Right lung (tissue), 2 donors: ENCODE measurements at regions not wholly inside any gene's neighbourhood (a gene's known extent, or its start where the extent isn't known, plus 50 kb on each side); places are given as distances from the start of the nearest gene placed in this dataset.

Source experiments
- DNase-seq, 2 donors: peaks; one replicate each; pipeline ENCODE4 v3.0.0-alpha.2; 2013

DNA sequence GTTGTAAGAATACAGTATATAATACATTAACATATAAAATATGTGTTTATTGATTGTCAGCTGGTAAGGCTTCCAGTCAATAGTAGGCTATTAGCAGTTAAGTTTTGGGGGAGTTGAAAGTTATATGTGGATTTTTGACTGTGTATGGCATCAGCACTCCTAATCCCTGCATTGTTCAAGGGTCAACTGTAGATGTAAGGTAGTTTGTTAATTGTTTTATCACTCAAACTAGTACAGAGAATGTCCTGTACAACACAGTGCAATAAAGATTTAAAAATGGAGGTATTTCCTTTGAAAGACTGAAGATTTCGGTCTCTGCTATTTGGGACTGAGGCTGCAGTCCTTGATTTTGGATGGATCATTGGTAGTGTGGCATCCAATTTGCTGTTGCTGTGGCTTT, 484.4 kb downstream of the KDM4C start:
- DNase-seq = no peak

DNA sequence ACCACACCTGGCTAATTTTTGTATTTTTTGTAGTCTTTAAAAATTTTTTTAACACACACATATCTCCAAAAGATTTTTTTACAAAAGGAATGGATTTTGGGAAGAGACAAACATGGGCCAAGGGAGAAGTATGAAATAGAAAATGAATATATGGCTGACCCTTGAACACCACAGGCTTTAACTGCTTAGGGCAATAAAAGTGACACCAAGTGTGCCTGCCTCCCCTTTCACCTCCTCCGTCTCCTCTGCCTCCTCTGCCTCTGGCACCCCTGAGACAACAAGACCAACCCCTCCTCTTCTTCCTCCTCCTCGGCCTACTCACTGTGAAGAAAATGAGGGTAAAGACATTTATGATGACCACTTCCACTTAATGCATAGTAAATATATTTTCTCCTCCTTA, 483.9 kb downstream of the KDM4C start:
- DNase-seq = no peak

DNA sequence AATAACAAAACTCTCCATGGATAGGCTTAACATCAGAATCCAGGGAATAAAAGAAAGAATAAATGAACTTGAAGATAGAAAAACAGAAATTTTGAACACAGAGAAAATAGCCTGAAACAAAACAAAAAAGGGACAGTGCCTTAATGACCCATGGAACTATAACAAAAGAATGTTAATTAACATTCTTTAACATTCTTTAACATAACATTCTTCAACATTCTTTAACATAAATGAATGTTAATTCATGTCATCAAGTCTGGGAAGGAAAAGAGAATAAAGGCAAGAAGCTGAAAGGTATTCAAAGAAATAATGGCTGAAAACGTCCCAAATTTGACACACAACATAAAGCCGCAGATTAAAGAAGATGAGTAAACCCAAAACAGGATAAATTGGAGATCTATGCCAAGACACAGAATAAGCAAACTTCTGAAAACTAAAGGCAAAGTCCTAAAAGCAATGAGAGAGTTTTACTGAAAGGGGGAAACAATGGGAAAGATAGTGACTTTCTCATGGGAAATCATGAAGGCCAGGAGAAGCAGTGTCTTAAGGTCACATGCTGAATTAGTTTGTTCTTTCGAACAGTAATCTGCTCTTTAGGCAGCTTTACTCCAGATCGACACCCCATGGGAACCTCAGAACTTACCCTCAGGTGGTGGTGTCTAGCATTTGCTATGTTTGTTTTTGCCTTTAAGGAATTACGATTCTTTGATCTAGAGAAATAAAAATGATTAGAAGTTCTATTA, 483.0 kb downstream of the KDM4C start:
- no peak for DNase-seq

DNA sequence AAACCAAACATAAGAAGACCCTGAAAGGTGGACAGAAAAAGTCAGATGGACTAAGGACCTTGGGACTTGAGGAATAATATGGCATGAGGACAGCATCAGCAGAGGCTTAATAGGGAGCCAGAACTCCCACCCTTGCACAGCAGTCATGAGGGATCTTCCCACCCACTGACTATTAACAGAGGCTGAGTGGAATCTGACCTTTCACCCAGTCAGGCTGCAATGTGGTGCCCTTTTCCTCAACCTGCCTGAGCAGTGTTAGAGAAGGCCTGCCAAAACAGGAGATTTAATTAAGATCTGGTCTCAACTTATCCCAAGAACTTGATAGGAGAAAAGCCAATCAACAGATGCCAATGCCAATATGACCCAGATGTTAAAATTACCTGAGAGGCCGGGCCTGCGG, 481.9 kb downstream of the KDM4C start:
- DNase-seq = no peak

DNA sequence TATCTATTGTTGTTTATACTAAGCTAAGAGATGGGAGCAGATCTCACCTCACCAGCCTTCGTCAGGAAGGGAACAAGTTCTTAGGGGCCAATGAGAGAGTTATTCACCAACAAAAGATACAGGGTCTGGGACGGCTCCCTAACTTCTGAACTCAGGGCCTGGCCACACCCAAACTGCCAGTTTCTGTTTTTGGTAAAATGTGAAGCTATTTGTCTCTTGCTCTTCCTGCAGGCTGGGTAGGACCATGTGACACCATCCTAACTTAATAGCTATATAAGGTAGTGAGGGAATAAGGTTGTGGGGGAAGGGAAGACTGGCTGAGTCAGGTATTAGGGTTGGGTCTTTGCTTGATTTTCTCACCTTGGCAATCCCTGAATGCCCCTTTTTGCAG, 480.5 kb downstream of the KDM4C start:
- DNase-seq = no peak

DNA sequence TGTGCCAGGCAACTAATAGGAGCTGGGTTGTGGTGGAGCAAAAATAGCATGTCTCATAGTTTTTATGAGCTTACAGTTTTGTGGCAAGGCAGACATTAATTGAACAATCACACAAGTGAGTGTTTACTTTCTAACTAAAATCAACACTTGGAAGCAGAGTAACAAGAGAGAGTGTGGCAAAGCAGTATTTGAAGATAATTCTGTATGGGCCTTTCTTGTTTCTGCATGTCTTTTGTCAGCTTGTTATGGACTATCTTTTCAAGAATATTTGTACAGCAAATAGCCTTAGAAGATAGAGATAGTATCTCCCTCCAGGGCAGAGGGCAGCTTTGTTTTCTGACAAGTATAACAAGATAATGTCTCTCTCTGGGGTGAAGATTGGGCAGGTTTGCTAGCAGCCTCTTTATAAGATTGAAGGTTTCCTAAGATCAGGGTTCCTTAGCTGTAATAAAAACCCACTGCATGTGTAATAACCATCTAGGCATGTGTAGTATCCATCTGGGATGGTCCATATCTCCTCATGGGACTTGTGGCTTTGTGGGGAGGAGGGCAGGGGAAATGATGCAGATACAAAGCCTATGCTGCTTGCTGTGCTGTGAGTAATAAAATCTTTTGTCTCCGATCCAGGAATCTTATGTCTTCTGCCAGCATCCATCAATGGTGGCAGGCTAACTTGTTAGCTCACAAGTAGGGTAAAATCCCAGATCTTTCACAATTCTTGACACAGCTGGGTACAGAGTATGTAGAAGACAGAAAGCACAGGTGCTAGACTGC, 479.9 kb downstream of the KDM4C start:
- DNase-seq = no peak

DNA sequence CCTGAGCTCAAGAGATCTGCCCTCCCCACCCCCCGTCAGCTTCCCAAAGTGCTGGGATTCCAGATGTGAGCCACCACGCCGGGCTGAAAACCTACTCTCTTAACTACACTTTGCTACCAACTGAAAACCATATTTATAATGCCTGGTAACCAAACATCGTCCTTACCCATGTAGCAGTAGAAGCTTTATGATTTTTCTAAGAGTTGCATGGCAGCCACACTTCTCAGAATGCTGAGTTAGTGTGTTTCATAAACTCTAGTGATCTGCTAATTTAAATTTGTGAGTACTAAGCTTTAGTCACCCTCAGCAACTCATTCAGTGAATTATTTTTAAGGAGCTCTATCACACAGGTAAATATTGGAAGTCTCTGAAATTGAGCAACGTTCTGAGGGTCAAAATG, 478.4 kb downstream of the KDM4C start:
- no peak for DNase-seq

DNA sequence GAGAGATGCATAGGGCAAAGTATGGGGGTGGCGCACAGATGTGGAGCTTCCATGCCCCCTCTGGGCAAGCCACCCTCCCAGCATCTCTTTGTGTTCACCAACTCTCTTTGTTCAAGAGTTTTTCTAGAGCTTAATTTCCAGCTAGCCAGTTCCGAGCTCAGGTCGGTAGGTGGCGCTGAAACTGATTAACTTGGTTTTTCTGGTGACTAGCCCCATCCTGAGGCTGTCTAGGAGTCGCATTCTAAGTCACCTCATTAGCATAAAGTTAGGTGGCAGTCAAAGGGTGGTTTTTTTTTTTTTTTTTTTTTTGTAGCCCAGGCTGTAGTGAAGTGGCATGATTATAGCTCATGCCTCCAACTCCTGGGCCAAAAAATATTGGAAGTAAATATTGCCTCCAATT, 476.4 kb downstream of the KDM4C start:
- no peak for DNase-seq

DNA sequence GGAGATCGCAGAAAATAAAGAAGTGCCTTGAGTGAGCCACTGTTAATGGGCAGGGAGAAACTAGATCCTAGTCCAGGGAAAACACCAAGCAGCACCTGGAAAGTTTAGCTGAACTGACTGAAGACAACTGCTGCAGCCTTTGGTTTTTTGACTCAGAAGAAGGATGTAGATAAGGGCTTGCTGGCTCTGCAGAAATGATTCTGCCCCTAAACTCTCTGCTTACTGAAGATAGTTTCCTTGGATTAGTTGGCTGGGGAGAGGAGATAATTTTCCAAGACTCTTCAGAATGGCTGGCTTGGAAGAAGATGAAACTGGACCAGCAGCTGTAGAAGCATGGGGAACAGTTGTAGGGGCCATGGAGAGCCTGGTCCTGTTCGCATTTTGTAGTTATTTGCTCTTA, 471.8 kb downstream of the KDM4C start:
- no peak for DNase-seq

DNA sequence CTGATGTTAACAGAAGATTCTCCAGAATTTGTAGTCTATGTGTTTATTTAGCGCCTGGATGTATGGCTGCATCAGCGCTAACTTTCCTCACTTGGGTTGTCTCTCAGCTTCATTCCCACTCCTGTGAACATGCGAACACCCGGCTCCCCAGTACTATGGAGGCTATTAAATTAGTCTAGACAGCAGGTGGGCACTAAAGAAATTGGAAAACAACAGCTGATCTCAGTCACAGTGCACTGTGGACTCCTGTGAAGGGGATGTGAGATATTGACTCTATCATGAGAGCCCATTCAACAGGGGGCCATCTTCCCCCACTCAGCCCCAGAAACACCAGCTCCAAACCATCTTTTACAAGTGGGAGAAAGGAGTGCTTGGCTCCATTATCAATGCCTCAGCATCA, 471.0 kb downstream of the KDM4C start:
- no peak for DNase-seq

DNA sequence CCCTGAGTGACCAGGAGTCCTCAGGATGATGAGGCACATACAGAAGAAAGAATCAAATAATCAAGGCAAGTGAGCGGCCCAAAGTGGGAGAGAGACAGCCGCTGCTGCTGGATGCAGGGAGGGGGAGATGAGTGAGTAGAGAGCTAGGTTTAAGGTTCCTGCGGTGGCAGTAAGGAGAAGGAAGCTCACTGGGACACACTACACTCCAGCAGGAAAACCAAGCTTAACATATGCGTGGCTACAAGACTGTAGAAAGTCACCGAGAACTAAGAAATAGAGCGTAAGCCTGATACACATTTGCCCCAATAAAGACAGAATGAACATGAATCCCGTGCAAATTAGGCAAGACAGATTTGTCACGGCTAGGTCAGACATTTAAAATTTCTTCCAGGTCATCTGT, 470.2 kb downstream of the KDM4C start:
- no peak for DNase-seq

DNA sequence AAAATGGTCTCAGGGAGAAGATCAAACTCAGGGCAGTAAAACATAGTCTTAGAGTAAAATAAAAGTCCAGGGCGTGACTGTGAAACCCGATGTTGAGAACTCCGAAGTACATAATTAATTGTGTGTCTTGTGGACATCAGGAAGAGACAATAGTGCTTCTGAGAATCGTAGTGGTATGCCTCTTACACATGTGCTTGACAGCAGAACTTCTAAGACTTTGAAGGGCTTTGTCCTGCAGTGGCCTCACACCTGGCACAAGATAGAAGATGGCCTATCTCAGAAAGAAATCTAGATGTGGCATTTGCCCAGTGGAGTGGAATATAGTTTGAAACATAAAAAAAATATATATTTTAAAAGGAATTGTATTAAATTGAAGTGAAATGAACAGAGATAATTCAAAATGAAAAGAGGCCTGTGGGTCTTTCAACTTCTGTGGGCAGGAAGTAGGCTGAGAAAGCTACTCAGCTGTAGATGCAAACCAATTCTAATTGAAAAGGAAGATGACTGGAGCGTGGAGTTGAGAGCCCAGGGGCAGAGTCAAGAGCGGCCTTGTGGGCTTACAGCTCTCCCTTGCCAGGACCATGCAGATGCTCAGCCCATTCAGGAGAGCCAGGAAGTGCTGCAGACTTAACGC, 468.4 kb downstream of the KDM4C start:
- no peak for DNase-seq
